ENCODE measurements at regions not wholly inside any gene's neighbourhood (a gene's known extent, or its start where the extent isn't known, plus 50 kb on each side); places are given as distances from the start of the nearest gene placed in this dataset.

- no peak for TF ChIP-seq EZH2 (optimal IDR thresholded peaks at IDR 0.05; ENCODE audit: low read depth, low read length)
- TF ChIP-seq CTCF (IDR thresholded peaks at IDR 0.05; ENCODE audit: low read length): no peak
- TF ChIP-seq EZH2phosphoT487 (IDR thresholded peaks at IDR 0.05; ENCODE audit: low read length): no peak
Observed at GRCh38 chr9:19642256-19642655, 146.6 kb downstream of the SLC24A2 start.

Measured in MM.1S (cell line).